OCI-LY1 (cell line): ENCODE measurements at regions not wholly inside any gene's neighbourhood (a gene's known extent, or its start where the extent isn't known, plus 50 kb on each side); places are given as distances from the start of the nearest gene placed in this dataset.

ENCODE experiments used
- CTCF ChIP-seq: fragments of 200-600 bp; sonication (generic), shearing (Covaris generic); IDR thresholded peaks from 2 replicates; pipeline ENCODE4 v1.5.1; 2017; ENCODE audit warnings: mild to moderate bottlenecking, antibody characterized with exemption, low read length, moderate library complexity, mixed read lengths
- EZH2 ChIP-seq: fragments of 200-600 bp; sonication (generic), shearing (Covaris generic); IDR thresholded peaks from 2 replicates; pipeline ENCODE4 v1.8.0; 2017; ENCODE audit warnings: borderline replicate concordance, mixed run types, mild to moderate bottlenecking, antibody characterized with exemption, low read length, moderate library complexity, mixed read lengths

DNA sequence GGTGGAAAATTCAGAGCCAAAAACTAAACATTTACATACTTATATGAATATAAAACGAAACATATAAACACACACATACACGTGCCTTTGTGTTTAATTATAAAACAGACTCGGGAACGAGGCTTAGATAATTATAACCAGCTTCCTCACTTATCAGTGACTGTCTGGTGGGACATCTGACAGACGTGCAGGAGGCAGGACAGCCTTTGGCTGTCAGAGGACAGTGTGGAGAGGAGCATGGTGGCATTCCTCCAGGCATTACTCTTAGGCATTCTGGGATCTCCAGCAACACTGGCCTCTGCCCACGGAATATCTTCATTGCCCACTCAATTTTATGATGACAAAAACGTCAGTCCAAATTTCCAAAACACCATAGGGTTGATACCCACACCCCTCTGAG, 262.2 kb upstream of the NFE2L3 start:
- TF ChIP-seq EZH2, result no peak
- no peak for TF ChIP-seq CTCF
